ENCODE measurements at regions not wholly inside any gene's neighbourhood (a gene's known extent, or its start where the extent isn't known, plus 50 kb on each side); places are given as distances from the start of the nearest gene placed in this dataset.

DNA sequence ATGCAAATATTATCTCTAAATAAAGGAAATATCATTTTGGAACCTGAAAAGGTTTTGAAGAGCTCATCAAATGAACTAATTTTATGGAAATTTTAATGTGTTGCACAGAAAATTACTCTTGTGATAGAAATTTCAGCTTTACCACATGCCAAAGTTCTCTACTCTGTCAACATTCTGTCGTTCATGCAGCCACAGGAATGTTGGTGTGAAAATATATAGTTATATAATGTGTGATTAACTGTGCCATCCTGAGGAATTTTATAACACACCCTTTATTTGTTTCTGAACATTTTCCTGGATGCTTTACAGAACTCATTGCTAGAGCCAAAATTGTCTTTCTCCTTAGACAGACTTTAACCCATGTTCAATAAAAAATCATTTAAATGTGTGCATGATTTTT lies 202.5 kb upstream of the SLC8A1 start:
- TF ChIP-seq NBN (IDR thresholded peaks at IDR 0.05): no peak
- TF ChIP-seq EED (IDR thresholded peaks at IDR 0.05; ENCODE audit: low read depth): no peak
- no peak for TF ChIP-seq MTA2 (IDR thresholded peaks at IDR 0.05; ENCODE audit: low read depth)
- TF ChIP-seq STAT1 (conservative IDR thresholded peaks at IDR 0.05): no peak
- Histone ChIP-seq H3K9ac (ENCODE audit: control insufficient read depth, insufficient read depth, low read length) (no peak overlapping the region), H3K4me1 (ENCODE audit: control insufficient read depth, insufficient read depth, low read length) (no peaks in the 10 kb centered on the region), H3K36me3 (ENCODE audit: control insufficient read depth in 2 of 2, insufficient read depth in 2 of 2, low read length in 1 of 2) (no peaks in the 10 kb centered on the region), H3K9me3 (replicated peaks; ENCODE audit: control insufficient read depth, insufficient read depth, low read length) (no peaks in the 10 kb centered on the region), H3K27me3 (replicated peaks in 1 of 2; ENCODE audit: control insufficient read depth in 2 of 2, insufficient read depth in 2 of 2, low read length in 1 of 2) (no peaks in the 10 kb centered on the region), H4K20me1 (ENCODE audit: control insufficient read depth, insufficient read depth) (no peaks in the 10 kb centered on the region), H3K4me2 (ENCODE audit: control insufficient read depth, insufficient read depth) (no peak overlapping the region), H2AFZ (ENCODE audit: control insufficient read depth, low read depth, low read length) (no peak overlapping the region), H3K79me2 (ENCODE audit: control insufficient read depth, insufficient read depth, low read length) (no peaks in the 10 kb centered on the region), H3K4me3 (no peak overlapping the region), H3K27ac (ENCODE audit: control insufficient read depth, insufficient read depth) (no peak overlapping the region)
- intact Hi-C loops (cut with micrococcal nuclease; ENCODE audit: unreplicated experiment): no loop called here
- RAD21 ChIA-PET (ENCODE audit: unreplicated experiment): no interaction called here
- no peak for ATAC-seq
- CTCF ChIA-PET: no interaction called here
- WGBS (ENCODE audit: insufficient coverage, insufficient replicate concordance, low lambda C conversion rate, missing lambda C conversion rate): 0% methylated on average over 1 of the region's 1 CpG
- SMC1A ChIA-PET (ENCODE audit: uncharacterized antibody, unreplicated experiment): no interaction called here
- BruUV-seq (replicated peaks): no TSS peak
- no peak for DNase-seq (ENCODE audit: low read depth, low spot score)
- FAIRE-seq: no peak
- POLR2A ChIA-PET: no interaction called here
- in situ Hi-C loops (cut with MboI): no loop called here

GRCh38 chr2:40658941-40659340 lies 207.1 kb upstream of the SLC8A1 start:
- ChIA-PET SMC1A (ENCODE audit: uncharacterized antibody, unreplicated experiment) (interaction anchor here (0.8 to 1.4 kb wide), 2 partner anchors 24 to 40 kb away, joined by 3 read pairs; no protein-coding TSS in a partner anchor), POLR2A (no interaction called here), CTCF (no interaction called here), RAD21 (ENCODE audit: unreplicated experiment) (no interaction called here)
- no peak for FAIRE-seq
- Histone ChIP-seq H2AFZ (ENCODE audit: control insufficient read depth, low read depth, low read length) (no peak overlapping the region), H3K4me1 (ENCODE audit: control insufficient read depth, insufficient read depth, low read length) (no peaks in the 10 kb centered on the region), H3K79me2 (ENCODE audit: control insufficient read depth, insufficient read depth, low read length) (no peaks in the 10 kb centered on the region), H4K20me1 (ENCODE audit: control insufficient read depth, insufficient read depth) (no peaks in the 10 kb centered on the region), H3K36me3 (ENCODE audit: control insufficient read depth in 2 of 2, insufficient read depth in 2 of 2, low read length in 1 of 2) (no peaks in the 10 kb centered on the region), H3K27me3 (replicated peaks in 1 of 2; ENCODE audit: control insufficient read depth in 2 of 2, insufficient read depth in 2 of 2, low read length in 1 of 2) (no peaks in the 10 kb centered on the region), H3K4me3 (no peak overlapping the region), H3K9ac (ENCODE audit: control insufficient read depth, insufficient read depth, low read length) (no peak overlapping the region), H3K27ac (ENCODE audit: control insufficient read depth, insufficient read depth) (no peak overlapping the region), H3K9me3 (replicated peaks; ENCODE audit: control insufficient read depth, insufficient read depth, low read length) (no peaks in the 10 kb centered on the region), H3K4me2 (ENCODE audit: control insufficient read depth, insufficient read depth) (no peak overlapping the region)
- ATAC-seq: no peak
- no TSS peak for BruUV-seq (replicated peaks)
- intact Hi-C loops (cut with micrococcal nuclease; ENCODE audit: unreplicated experiment) (no loop called here), in situ Hi-C loops (cut with MboI) (no loop called here)
- no peak for TF ChIP-seq RFX5 (IDR thresholded peaks at IDR 0.05; ENCODE audit: low read depth, low read length)
- no peak for TF ChIP-seq MYB (IDR thresholded peaks at IDR 0.05; ENCODE audit: borderline replicate concordance, low read depth, low read length)
- TF ChIP-seq REST (IDR thresholded peaks at IDR 0.05; ENCODE audit: low read depth, low read length): peak; percentile 71; the same call in 1 of the 2 replicates
- TF ChIP-seq FOS (IDR thresholded peaks at IDR 0.05; ENCODE audit: borderline replicate concordance, extremely low read depth, insufficient read length): no peak
- WGBS (ENCODE audit: insufficient coverage, insufficient replicate concordance, low lambda C conversion rate, missing lambda C conversion rate): 0% methylated on average over 1 of the region's 1 CpG
- DNase-seq (ENCODE audit: low read depth, low spot score): no peak

Data from GM12878 (cell line).